Mesothelial cell of epicardium (in vitro differentiated cells): ENCODE measurements at regions not wholly inside any gene's neighbourhood (a gene's known extent, or its start where the extent isn't known, plus 50 kb on each side); places are given as distances from the start of the nearest gene placed in this dataset.

ENCODE experiments used
- DNase-seq, 2 experiments: peaks; one replicate each; pipeline ENCODE4 v3.0.0; 2021; ENCODE audit warnings: low spot score in 2 of 2; ENCODE audit not compliant: unreplicated experiment in 2 of 2
- H3K27ac Mint-ChIP-seq: 2 replicates; pipeline ENCODE4 v1.8.0; 2021; ENCODE audit warnings: mixed read lengths
- H3K27me3 Mint-ChIP-seq: 2 replicates; pipeline ENCODE4 v1.8.0; 2021; ENCODE audit warnings: low read depth, mixed read lengths
- H3K36me3 Mint-ChIP-seq: 2 replicates; pipeline ENCODE4 v1.8.0; 2021; ENCODE audit warnings: mixed read lengths
- H3K4me1 Mint-ChIP-seq: 2 replicates; pipeline ENCODE4 v1.8.0; 2021; ENCODE audit warnings: mixed read lengths
- H3K4me3 Mint-ChIP-seq: 2 replicates; pipeline ENCODE4 v1.8.0; 2021; ENCODE audit warnings: mild to moderate bottlenecking, moderate library complexity, mixed read lengths
- H3K9me3 Mint-ChIP-seq: 2 replicates; pipeline ENCODE4 v1.8.0; 2021; ENCODE audit warnings: mixed read lengths
- TF ChIP-seq, protein P1 (sequence below): fragments of 200-600 bp; sonication (generic); IDR thresholded peaks from one replicate; pipeline ENCODE4 v1.5.0; 2021; ENCODE audit warnings: antibody characterized with exemption; ENCODE audit not compliant: unreplicated experiment

DNA sequence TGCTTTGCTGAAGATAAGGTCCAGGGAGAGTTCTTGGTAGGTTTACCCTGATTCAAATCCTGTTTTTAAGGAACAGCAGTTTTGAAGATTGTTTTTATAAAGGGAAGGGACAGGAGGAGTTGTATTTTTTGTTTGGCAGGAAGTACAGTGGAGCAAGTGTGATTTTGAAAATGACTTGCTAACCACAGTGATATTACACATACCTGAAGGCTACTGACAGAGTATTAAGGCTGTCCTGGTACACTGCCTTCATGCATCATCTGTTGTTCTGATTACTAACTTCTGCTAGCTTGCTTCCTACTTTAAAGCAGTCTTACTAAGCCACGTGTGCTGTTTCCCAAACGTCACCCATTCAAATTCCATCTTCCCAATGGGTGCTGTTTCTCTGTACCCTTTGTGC lies 559.5 kb upstream of the SGCD start:
- Mint-ChIP-seq H3K27me3 (peaks cover 50% of the 10 kb centered on the region), H3K4me3 (no peak overlapping the region), H3K27ac (no peak overlapping the region), H3K36me3 (no peaks in the 10 kb centered on the region), H3K9me3 (no peaks in the 10 kb centered on the region), H3K4me1 (no peaks in the 10 kb centered on the region)
- no peak for DNase-seq
- TF ChIP-seq, protein P1, sequence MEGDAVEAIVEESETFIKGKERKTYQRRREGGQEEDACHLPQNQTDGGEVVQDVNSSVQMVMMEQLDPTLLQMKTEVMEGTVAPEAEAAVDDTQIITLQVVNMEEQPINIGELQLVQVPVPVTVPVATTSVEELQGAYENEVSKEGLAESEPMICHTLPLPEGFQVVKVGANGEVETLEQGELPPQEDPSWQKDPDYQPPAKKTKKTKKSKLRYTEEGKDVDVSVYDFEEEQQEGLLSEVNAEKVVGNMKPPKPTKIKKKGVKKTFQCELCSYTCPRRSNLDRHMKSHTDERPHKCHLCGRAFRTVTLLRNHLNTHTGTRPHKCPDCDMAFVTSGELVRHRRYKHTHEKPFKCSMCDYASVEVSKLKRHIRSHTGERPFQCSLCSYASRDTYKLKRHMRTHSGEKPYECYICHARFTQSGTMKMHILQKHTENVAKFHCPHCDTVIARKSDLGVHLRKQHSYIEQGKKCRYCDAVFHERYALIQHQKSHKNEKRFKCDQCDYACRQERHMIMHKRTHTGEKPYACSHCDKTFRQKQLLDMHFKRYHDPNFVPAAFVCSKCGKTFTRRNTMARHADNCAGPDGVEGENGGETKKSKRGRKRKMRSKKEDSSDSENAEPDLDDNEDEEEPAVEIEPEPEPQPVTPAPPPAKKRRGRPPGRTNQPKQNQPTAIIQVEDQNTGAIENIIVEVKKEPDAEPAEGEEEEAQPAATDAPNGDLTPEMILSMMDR: no peak

DNA sequence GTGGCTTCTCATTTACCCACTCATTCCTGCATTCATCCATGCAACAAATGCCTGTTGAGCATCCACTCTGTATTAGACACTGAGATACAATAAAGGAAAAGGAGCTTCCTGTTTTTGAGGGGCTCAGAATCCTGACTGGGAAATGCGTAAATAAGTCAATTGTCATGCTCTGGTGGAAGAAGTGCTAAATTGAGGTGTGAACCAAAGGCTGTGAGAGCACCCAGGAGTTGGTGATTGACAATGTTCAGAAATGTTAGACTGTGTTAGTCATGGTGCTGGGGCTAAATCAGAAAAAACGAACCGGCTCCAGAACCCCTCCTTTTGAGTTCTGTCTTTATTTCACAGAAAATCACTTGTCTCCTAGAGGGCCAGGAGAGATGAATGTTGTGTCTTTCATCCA lies 558.6 kb upstream of the SGCD start:
- Mint-ChIP-seq H3K4me1 (no peaks in the 10 kb centered on the region), H3K9me3 (no peaks in the 10 kb centered on the region), H3K4me3 (no peak overlapping the region), H3K27ac (no peak overlapping the region), H3K36me3 (no peaks in the 10 kb centered on the region), H3K27me3 (peaks cover 50% of the 10 kb centered on the region)
- TF ChIP-seq, protein P1: no peak
- no peak for DNase-seq

DNA sequence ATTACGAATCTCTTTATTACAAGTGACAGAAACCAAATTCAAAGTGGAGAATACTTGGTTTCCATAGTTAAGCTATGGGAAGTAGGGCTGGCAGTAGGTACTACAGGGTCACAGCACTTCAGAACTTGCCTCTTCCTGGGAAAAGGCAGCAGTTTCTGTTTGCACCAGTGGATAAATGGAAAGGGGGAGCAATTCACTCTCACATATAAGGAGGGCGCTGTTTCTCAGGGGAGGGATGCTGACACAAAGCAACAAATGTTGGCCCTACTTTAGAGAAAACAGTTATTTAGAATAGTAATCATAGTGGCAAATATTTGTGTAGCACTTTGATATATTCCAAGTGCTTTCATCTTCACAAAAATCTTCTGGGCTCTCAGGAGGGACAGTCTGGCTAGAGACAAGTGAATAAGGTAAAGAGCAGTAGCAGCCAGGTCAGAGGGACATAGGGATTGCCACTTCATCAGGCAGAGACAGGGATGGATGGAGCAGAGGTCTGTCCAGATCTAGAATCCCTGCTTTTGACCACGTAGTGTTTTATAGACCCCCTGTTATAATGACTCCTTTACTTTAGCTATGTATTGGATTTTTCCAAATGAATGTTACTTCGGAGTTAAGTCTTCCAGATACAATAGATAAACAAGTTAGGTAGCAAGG lies 554.8 kb upstream of the SGCD start:
- DNase-seq: no peak
- no peak overlapping the region for H3K27ac Mint-ChIP-seq
- H3K9me3 Mint-ChIP-seq: no peaks in the 10 kb centered on the region
- H3K27me3 Mint-ChIP-seq: peaks cover 49% of the 10 kb centered on the region
- no peaks in the 10 kb centered on the region for H3K4me1 Mint-ChIP-seq
- TF ChIP-seq, protein P1: no peak
- H3K36me3 Mint-ChIP-seq: no peaks in the 10 kb centered on the region
- H3K4me3 Mint-ChIP-seq: no peak overlapping the region

DNA sequence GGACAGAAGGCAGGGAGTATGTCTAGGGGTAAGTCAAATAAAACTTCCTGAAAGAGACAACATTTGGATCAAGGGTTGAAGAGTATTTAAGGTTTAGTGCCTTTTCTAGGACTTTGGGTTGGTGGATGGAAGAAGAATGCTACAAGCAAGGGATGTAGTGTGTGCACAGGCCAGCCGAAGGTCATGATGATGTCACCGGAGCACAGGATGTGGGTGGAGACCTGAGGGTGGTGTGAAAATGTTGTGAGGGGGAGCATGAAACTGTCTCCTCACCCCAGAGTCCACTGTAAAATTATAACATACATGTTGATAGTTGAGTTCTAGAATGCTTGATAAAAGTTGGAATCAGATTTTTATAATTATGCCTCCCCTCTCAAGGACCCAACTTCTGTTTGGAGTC lies 553.3 kb upstream of the SGCD start:
- TF ChIP-seq, protein P1: no peak
- Mint-ChIP-seq H3K27me3 (peaks cover 46% of the 10 kb centered on the region), H3K27ac (no peak overlapping the region), H3K4me3 (no peak overlapping the region), H3K9me3 (no peaks in the 10 kb centered on the region), H3K4me1 (no peaks in the 10 kb centered on the region), H3K36me3 (no peaks in the 10 kb centered on the region)
- DNase-seq: no peak

DNA sequence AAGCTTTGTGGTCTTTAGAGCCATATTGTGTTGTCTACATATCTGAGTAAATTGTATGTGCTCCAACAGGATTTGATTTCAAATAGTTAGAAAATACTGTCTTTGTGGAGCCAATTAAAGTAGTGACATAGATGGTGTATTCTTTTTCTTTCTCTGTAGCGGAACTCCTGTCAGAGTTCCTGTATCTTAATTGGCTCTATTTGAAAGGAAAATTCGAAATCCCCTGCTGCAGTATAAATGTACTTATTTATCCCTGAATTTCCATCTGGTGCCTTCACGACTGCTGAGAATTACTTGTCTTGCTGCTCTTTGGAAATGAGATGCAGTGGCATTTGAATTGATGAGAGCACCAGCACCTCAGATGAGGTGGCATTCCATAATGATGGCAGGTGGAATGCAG lies 546.7 kb upstream of the SGCD start:
- TF ChIP-seq, protein P1: no peak
- Mint-ChIP-seq H3K9me3 (no peaks in the 10 kb centered on the region), H3K4me3 (no peak overlapping the region), H3K27me3 (peaks cover 23% of the 10 kb centered on the region), H3K36me3 (no peaks in the 10 kb centered on the region), H3K27ac (no peak overlapping the region), H3K4me1 (no peaks in the 10 kb centered on the region)
- no peak for DNase-seq

DNA sequence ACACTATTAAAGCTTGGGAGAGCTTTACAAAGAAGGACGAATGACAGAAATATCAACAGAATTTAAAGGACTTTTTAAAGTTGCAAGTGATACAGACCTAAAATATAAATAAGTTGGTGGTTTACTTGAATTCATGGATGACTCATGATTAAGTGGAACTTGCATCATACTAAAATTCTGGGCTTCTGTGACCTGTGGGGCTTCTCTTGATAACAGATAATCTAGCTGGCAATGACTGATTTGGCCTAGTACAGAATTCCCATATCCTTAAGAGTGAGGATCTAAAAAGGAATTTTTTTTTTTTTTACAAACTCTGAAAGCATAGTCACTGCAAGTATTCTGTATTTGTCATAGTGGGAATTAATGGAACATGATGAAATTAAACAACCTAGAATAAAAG lies 543.7 kb upstream of the SGCD start:
- H3K9me3 Mint-ChIP-seq: no peaks in the 10 kb centered on the region
- TF ChIP-seq, protein P1: no peak
- no peak overlapping the region for H3K4me3 Mint-ChIP-seq
- H3K4me1 Mint-ChIP-seq: no peaks in the 10 kb centered on the region
- DNase-seq: no peak
- no peak overlapping the region for H3K27ac Mint-ChIP-seq
- no peaks in the 10 kb centered on the region for H3K36me3 Mint-ChIP-seq
- H3K27me3 Mint-ChIP-seq: peaks cover 7% of the 10 kb centered on the region
